K562 (cell line): ENCODE measurements at regions not wholly inside any gene's neighbourhood (a gene's known extent, or its start where the extent isn't known, plus 50 kb on each side); places are given as distances from the start of the nearest gene placed in this dataset.

Experiments
- CBX2 ChIP-seq: fragments of 200-600 bp; sonication (generic); IDR thresholded peaks from one replicate; pipeline ENCODE4 v1.6.1; 2012; ENCODE audit warnings: mild to moderate bottlenecking, low read length, inconsistent platforms; ENCODE audit not compliant: insufficient read depth, poor library complexity, severe bottlenecking
- CCAR2 ChIP-seq: fragments of 200-400 bp; formaldehyde crosslinking; IDR thresholded peaks from 2 replicates; pipeline ENCODE4 v1.6.1; 2017; ENCODE audit warnings: mild to moderate bottlenecking, low read depth, low read length
- ELF1 ChIP-seq: fragments of 200-800 bp; sonication (Bioruptor generic); IDR thresholded peaks from 2 replicates; pipeline ENCODE4 v1.6.1; 2016; ENCODE audit warnings: missing genetic modification characterization, missing compliant biosample characterization
- HBP1 ChIP-seq: fragments of 450-650 bp; formaldehyde crosslinking; IDR thresholded peaks from 2 replicates; pipeline ENCODE4 v1.4.0; 2022; ENCODE audit warnings: missing genetic modification characterization
- KLF16 ChIP-seq: IDR thresholded peaks from 2 replicates; pipeline ENCODE4 v1.6.1; 2016; ENCODE audit warnings: antibody characterized with exemption
- LEF1 ChIP-seq: fragments of 450-650 bp; IDR thresholded peaks from 2 replicates; pipeline ENCODE4 v1.6.1; 2016; ENCODE audit warnings: mild to moderate bottlenecking
- RBM22 ChIP-seq: fragments of 200-400 bp; formaldehyde crosslinking; IDR thresholded peaks from 2 replicates; pipeline ENCODE4 v1.6.1; 2018; ENCODE audit warnings: low read length, low read depth; ENCODE audit not compliant: poor library complexity, severe bottlenecking
- RERE ChIP-seq: sonication (generic); formaldehyde crosslinking; IDR thresholded peaks from 2 replicates; pipeline ENCODE4 v1.8.0; 2023; ENCODE audit warnings: missing genetic modification reagents, mild to moderate bottlenecking, borderline replicate concordance
- WHSC1 ChIP-seq: IDR thresholded peaks from one replicate; pipeline ENCODE4 v1.6.1; 2012; ENCODE audit warnings: low read length, control low read depth, inconsistent platforms
- ZBTB33 ChIP-seq: sonication (generic); formaldehyde crosslinking; IDR thresholded peaks from 2 replicates; pipeline ENCODE4 v1.8.1; 2023; ENCODE audit warnings: mild to moderate bottlenecking, missing genetic modification reagents
- ZFP30 ChIP-seq: fragments of 250-450 bp; sonication (Bioruptor Pico); IDR thresholded peaks from 2 replicates; pipeline ENCODE4 v1.8.0; 2022; ENCODE audit warnings: moderate library complexity, mild to moderate bottlenecking, inconsistent platforms, borderline replicate concordance
- ZNF280A ChIP-seq: fragments of 450-650 bp; IDR thresholded peaks from 2 replicates; pipeline ENCODE4 v1.6.1; 2018; ENCODE audit warnings: mild to moderate bottlenecking, low read depth; ENCODE audit not compliant: partially characterized antibody
- ZNF512 ChIP-seq: IDR thresholded peaks from 2 replicates; pipeline ENCODE4 v1.6.1; 2016; ENCODE audit warnings: missing genetic modification characterization, missing compliant biosample characterization
- ZNF695 ChIP-seq: fragments of 450-650 bp; formaldehyde crosslinking; IDR thresholded peaks from 2 replicates; pipeline ENCODE4 v1.4.0; 2020; ENCODE audit warnings: mild to moderate bottlenecking, moderate library complexity
- ZZZ3 ChIP-seq: fragments of 450-650 bp; IDR thresholded peaks from 2 replicates; pipeline ENCODE4 v1.6.1; 2016; ENCODE audit warnings: antibody characterized with exemption, mild to moderate bottlenecking, moderate library complexity

GRCh38 chr1:65687428-65688214 is 105.1 kb upstream of the PDE4B start (continued):
- TF ChIP-seq RERE (CRISPR knock-in tag) (no peak), HBP1 (CRISPR knock-in tag) (no peak), ZFP30 (CRISPR knock-in tag) (no peak), ELF1 (tag) (no peak), ZNF695 (CRISPR knock-in tag) (no peak), LEF1 (no peak), CBX2 (no peak), CCAR2 (no peak), WHSC1 (no peak), ZNF512 (tag) (no peak), ZNF280A (no peak), RBM22 (no peak), KLF16 (no peak), ZZZ3 (no peak), ZBTB33 (CRISPR knock-in tag) (0 out of 2 replicates have a peak, but pooled peaks have one; percentile 47)
